Right forelimb (tissue), 1 donor: ENCODE measurements at regions not wholly inside any gene's neighbourhood (a gene's known extent, or its start where the extent isn't known, plus 50 kb on each side); places are given as distances from the start of the nearest gene placed in this dataset.

Source experiments
- DNase-seq: peaks from one replicate; pipeline ENCODE4 v3.0.0-alpha.2; 2018

- DNase-seq: no peak
These were observed 116.0 kb downstream of the MACIR start for GRCh38 chr5:103374473-103374963.

DNA sequence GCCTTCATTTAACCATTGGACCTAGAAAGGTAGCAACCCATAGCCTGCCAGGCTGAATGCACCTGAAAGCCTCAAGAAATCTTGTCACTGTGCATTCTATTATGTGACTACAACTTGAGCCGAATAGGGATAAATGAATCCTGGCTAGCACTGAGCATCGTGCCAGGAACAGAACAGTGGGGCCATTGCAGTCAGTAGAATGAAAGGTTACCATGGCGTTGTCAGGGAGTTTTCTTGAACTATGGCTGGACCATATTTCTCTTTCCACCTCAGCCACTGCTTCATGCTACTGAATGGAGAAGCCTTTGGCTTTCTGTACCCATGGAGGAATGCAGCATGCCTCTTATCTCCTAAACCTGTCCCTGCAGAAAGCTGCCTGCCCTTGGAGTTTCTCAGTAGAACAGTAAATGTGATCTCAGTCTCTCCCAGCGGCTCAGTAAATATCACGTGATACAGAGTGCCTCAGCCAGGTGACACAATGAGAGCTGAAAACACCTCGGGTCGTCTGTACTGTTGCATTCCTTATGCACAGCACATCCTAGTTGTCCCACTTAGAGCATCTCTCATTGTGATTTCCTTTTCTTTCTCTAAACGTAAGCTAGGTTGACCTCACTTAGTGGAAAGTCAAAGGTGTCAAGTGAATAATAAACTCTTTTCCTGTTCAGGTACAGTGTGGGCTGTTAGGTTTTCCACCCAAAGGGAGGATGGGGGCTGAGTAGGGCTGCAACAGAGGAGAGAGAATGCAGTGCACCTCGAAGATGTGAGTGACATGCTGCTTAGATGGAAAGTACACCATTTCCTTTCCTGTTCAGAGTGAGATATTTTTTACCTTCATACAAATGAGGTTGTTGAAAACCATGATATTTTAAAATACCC, 115.3 kb downstream of the MACIR start:
- DNase-seq: no peak

GRCh38 chr5:103371046-103371607, 112.6 kb downstream of the MACIR start:
- DNase-seq: no peak

GRCh38 chr5:103369125-103370120, 110.9 kb downstream of the MACIR start:
- DNase-seq: no peak

DNA sequence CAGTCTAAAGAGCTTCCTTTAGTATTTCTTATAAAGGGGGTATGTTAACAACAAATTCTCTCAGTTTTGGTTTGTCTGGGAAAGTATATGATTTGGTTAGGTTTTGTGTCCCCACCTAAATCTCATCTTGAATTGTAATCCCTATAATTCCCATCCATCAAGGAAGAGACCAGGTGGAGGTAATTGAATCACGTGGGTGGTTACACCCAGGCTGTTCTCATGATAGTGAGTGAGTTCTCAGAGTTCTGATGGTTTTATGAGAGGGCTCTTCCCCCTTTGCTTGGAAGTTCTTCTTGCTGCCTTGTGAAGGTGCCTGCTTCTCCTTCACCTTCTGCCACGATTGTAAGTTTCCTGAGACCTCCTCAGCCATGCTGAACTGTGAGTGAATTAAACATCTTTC, 109.1 kb downstream of the MACIR start:
- DNase-seq: no peak

DNA sequence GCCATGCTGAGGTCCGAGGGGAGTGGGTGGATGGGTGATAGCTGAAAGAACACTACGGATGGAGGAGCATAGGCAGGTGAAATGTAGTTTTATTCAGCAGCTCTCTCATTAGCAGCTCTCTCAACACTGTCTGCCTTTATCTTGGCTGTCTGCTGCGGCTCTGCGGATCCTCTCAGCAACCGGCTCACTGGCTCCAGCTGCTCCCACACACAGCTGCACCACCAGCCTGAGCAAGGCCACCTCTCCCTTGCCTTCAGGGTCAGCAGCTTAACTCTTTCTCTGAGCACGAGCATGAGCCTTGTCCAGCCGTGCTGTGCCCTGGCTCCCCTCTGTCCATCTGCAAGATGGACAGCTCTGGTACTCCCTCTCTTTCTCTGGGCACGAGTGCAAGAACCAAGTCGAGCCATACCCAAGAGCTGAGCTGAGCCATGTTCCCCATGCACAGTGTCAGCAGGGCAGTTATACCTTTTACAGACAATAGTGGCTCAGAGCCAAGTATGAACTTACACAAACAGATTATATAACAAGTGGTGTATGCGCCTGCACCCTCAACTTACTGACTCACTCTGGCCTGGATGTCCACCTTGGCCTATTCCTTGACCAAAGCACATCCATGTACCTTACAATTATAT, 108.5 kb downstream of the MACIR start:
- DNase-seq: no peak

DNA sequence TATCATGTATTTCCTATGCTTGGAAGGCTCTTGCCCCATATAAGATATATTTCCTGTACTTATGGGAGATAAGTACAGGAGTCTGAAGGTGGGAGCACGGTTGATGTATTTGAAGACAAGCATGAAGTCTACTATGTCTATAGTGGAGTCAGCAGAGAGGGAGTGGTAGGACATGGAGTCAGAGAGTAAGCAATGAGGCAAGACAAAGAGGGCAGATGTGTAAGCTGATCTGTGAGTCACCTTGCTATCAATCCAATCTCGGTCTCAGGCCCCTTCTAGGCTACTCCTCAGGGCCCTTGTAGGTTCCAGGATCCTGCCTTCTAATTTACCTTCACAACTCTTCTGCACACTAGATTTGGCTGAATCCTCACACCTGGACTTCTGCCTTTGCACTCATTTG, 105.5 kb downstream of the MACIR start:
- no peak for DNase-seq

DNA sequence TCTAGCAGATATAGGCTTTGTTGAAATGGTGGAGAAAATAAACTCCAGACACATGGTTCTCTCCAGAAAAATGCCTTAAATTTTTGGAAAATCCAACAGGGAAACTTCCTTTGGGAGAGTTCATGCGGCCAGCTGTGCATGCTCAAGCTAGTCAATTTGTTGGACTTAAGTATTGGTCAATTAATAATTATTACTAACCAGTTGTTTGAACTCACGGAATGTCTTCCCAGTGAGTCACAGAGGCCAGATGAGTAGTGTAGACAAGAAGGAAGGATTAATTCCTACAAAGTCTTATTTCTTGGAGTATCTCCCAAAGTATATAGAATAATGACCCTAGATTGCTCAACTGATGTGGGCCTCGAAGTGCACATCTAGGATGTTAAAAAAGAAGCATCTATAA, 103.6 kb downstream of the MACIR start:
- DNase-seq: no peak

DNA sequence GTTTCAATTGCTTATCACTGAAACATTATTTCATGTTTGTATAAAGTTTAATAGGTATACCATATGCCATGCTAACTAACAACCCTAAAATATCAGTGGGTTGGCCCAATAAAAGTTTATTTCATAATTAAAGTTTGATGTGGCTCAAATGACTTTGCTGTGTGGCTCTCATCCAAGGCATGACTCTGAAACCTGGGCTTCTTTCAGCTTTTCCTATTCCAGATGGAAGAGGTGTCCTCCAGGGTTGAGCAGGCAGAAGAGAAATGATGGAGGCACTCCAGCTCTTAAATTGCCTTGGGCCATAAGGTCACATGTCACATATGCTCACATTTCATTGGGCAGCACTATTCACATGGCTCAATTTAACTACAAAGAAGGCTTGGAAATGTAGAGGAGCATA, 101.9 kb downstream of the MACIR start:
- DNase-seq: no peak

- no peak for DNase-seq
These were observed 99.9 kb downstream of the MACIR start for GRCh38 chr5:103358305-103358995.

GRCh38 chr5:103357636-103358035, 99.1 kb downstream of the MACIR start:
- DNase-seq: no peak

DNA sequence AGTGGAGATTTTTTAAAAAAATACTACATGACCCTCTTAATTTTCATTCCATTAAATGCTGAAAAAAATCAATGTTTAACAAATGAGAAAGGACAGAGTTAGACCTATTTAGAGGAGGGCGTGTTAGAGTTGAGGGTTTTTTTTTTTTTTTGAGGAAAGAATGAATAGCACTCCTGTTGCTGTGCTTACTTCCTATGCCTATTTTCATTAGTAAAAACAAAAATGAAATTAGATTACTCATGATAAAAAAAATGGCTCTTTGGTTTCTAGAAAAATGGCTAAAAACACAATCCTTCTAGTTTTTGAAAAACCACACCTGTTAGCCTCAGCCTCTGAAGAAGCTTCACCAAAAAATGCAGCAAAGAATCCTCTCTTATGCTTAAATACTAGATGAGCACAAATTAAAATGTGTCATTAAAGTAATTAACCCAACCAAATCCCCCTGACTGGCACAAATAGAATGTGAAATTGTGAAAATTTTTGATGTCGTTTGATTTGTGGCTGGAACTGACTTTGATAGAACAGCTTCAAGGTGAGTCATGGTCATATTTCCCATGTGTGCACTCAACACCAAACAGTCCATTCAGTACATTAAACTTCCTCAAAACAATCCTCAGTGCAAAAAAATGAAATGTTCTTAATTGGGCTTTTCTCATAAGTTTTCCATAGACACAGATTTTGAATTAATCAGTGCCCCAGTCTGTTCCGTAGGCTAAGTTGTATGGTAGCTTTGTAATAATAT, 98.0 kb downstream of the MACIR start:
- DNase-seq: no peak

GRCh38 chr5:103355579-103355978, 97.0 kb downstream of the MACIR start:
- no peak for DNase-seq

DNA sequence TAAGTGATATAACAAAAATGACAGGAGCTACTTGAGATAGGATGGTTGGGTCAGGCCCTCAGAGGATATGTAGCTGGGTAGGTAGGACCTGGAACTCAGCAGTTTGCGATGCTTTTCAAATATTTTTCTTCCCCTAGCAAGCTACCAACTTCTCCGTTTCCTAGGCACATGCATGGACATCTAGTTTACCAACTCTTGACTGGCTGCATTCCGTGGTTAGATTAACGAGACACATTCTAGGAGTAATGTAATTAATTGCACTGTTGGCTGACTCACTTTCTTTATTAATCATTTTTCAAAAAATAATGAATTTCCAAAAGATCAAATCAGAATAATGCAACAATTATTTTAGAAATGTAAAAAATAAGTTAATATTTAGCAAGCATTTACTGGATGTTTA, 95.9 kb downstream of the MACIR start:
- no peak for DNase-seq

DNA sequence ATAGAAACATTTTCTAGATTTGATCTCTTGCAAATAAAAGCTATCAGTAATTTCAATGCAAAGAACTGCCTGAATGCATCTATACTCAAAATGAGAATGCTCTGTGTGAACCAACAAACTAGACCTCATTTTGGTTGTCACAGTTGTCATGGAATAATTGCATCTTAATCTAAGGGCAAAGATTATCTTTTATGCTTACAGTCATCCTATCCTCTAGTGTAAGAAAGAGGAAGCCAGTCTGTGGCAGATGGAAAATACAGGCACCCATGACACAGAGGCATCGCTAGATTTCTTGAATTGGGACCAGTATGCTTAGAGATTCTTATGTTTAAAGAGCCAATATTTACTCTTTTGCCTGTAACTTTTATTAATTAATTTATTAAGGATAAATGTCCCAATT, 95.0 kb downstream of the MACIR start:
- DNase-seq: no peak

- no peak for DNase-seq
These were observed 89.3 kb downstream of the MACIR start for GRCh38 chr5:103347716-103348423.

GRCh38 chr5:103346162-103346748, 87.7 kb downstream of the MACIR start:
- DNase-seq: no peak

DNA sequence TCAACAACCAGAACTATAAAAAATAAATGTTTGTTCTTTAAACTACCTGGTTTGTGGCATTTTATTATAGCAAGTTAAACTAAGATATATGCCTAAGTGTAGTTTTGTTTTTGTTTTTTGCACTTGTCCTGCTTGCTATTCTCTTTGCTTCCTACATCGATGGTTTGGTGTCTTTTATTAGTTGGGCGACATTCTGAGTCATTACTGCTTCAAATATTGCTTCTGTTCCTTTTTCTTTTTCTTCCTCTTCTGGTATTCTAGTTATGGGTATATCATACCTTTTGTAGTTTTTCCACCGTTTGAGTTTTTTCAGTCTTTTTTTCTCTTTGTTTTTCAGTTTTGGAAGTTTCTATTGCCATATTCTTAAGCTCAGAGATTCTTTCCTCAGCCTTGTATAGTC, 86.9 kb downstream of the MACIR start:
- DNase-seq: no peak

DNA sequence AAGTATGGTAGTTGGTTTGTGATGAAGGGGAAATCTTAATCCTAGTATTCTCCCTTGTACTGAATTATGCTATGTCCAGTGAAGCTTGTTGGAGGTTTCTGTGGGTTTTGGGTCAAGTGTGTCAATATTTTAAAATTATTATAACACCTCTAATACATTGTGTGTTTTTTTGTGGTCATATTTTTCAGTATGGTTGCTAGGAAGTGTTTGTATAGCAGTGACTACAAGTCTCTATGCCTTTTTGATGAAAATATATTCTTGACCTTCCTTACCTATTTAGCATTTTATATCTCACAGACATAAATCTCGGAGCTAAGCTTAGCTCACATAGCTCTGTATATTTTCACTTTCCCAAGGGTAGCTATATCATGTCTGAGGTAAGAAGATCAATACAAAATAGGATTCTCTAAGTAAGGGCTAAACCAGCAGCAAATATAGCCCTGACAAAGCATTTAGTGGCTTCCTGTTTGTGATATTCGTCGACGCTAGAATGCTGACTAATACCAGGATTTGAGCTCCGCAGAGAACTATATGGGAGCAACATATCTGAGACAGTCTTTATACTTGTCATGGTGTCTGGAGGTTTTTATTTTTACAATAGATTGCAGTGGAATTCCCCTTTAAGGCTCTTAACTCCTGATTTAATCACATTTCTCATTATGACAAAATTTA, 82.3 kb downstream of the MACIR start:
- no peak for DNase-seq

GRCh38 chr5:103340132-103340531, 81.6 kb downstream of the MACIR start:
- no peak for DNase-seq
